AG10803 (cell line): ENCODE measurements at regions not wholly inside any gene's neighbourhood (a gene's known extent, or its start where the extent isn't known, plus 50 kb on each side); places are given as distances from the start of the nearest gene placed in this dataset.

Experiments
- DNase-seq: peaks from one replicate; pipeline ENCODE4 v3.0.0; 2010; ENCODE audit warnings: low read depth
- H3K4me3 ChIP-seq: 2 replicates; pipeline ENCODE4 v1.5.1; 2011; ENCODE audit warnings: mild to moderate bottlenecking, low read length, control low read depth
- TF ChIP-seq, protein P1 (sequence below): conservative IDR thresholded peaks from 2 replicates; pipeline ENCODE4 v1.5.1; 2011; ENCODE audit warnings: mild to moderate bottlenecking, low read length, control low read depth, inconsistent platforms

DNA sequence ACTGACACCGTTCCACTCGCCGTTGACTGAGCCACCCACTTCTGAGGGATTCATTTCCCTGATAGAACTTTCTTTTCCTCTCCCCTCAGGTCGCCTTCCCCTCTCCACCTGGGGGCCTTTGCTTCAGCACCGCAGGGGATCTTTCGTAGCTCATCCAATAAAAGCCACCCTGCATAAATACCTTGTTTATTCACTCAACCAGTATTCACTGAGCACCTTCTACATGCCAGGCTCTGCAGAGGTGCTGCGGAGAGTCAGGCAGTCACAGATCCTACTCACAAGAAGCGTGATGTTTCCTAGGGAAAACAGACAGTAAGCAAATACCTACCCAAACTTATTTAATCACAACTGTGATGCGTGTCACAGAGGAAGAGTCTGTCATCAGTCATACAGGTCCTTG lies 127.7 kb downstream of the TEX36 start:
- no peak for DNase-seq
- TF ChIP-seq, protein P1, sequence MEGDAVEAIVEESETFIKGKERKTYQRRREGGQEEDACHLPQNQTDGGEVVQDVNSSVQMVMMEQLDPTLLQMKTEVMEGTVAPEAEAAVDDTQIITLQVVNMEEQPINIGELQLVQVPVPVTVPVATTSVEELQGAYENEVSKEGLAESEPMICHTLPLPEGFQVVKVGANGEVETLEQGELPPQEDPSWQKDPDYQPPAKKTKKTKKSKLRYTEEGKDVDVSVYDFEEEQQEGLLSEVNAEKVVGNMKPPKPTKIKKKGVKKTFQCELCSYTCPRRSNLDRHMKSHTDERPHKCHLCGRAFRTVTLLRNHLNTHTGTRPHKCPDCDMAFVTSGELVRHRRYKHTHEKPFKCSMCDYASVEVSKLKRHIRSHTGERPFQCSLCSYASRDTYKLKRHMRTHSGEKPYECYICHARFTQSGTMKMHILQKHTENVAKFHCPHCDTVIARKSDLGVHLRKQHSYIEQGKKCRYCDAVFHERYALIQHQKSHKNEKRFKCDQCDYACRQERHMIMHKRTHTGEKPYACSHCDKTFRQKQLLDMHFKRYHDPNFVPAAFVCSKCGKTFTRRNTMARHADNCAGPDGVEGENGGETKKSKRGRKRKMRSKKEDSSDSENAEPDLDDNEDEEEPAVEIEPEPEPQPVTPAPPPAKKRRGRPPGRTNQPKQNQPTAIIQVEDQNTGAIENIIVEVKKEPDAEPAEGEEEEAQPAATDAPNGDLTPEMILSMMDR: no peak
- H3K4me3 ChIP-seq: no peak overlapping the region

DNA sequence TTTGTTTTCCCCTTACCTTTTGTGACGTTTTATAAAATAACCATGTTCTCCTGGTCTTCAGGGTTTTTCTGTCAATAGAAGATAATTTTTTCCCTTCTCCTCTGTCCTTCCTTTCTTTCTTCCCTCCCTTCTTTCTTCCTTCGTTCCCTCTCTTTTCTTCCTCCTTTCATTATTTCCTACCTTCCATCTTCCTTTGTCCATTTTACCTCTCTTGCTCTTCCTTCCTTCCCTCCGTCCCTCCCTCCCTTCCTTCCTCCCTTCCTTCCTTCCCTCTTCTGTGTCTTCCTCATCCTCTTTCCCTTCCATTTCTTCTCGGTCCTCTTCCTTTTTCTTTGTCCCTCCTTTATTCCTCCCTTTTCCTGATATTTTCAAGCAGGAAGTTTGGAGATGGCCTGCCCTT lies 128.2 kb downstream of the TEX36 start:
- no peak overlapping the region for H3K4me3 ChIP-seq
- TF ChIP-seq, protein P1: no peak
- DNase-seq: no peak

DNA sequence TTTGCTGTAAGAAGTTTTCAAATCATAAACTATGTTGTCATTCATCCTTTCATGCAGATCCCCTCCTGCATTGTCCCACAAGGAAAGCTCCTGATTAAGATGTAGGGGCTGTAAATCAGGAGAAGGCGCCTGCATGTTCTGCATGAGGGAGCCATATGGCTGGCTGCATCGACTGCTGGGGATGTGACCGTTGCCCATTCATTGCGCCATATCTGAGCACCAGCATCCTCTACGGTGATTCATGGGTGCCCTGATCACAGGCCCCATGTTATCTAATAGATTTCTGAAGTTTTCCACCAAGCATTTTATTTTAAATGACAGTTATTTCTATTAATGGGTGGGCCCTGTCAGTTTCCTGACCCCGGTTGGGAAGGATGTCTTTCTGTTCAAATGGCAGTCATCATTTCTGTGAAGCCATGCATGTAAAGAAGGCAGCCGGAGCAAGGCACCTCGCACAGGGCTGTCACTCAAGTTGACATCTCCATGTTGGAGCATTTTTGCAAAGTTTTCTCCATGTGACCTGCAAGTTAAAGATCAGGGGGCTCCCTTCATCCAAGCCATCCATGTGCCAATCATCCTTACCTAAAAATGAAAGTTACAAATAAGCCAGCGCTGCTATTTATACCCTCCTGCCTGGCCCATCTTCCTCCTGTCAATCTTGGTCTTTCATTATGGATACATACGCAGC lies 128.8 kb downstream of the TEX36 start:
- TF ChIP-seq, protein P1: no peak
- no peak overlapping the region for H3K4me3 ChIP-seq
- DNase-seq: no peak

DNA sequence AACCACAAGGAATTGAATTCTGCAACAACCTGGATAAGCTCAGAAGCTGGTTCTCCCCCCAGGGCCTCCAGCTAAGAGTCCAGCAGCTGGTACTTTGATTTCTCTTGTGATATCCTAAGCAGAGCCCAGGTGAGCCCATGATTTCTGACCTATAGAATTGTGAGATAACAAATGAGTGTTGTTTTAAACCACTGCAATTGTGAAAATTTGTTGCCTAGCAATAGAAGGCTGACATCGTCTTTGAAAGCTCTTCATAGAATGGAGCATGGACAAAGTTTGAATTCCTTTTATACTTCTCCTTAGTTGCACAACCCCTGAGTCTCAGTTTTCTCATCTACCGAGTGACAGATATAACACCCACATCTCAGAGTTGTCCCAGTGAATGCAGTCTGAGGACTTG lies 129.9 kb downstream of the TEX36 start:
- no peak for DNase-seq
- TF ChIP-seq, protein P1: no peak
- no peak overlapping the region for H3K4me3 ChIP-seq

DNA sequence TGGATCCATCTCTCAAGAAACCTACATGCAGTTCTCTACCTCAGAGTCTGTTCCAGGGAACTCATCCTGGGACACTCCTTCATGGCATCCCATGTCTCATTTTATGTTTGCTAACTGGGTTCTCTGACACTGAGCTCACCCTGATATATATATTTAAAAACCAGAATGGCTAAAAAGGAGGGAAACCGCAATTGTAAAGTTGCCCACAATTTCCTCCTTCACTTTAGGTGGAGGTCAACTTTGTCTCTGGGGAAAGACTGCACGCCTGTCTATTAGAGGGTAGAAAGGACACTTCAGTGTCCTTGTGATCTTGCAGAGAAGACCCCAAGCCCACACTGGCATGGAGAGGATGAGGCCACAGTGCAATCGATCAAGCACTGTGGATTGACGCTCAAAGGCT lies 131.7 kb downstream of the TEX36 start:
- TF ChIP-seq, protein P1: no peak
- DNase-seq: no peak
- H3K4me3 ChIP-seq: no peak overlapping the region

DNA sequence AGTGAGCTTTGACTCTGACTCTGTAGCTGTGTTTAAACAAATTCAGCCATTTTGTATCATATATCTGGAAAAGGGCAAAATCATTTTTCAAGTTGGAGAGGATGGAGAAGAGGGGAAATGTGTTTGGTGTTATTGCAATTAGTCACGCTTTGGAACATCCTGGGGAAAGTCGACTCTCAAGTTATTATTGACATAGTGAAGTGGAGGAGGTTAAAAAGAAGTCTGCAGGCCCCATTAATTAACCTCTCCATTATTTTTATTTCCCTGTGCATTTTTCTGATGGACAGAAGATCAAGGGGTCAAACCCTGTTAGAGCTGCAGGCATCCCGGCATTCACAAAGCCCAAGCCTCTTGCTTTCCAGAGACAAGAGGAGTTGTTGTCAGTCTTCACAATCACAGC lies 132.6 kb downstream of the TEX36 start:
- no peak overlapping the region for H3K4me3 ChIP-seq
- TF ChIP-seq, protein P1: no peak
- DNase-seq: no peak

DNA sequence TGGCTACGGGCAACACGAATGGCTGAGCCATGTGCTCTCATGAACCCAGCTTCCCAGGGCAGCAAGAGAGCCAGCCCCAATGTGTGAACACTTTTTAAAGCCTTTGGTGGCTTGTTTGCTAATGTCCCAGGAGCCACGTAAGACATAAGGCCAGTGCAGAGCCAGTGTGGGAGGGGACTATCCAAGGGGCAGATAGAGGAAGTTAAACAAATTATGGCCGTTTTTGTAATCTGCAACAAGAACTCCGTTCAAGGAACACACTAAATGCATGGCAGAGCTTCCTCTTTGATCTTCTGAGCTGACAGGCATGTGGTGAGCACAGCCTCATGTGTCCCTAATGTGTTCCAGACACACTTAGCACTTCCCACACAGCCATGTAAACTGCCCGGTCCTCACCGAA lies 133.3 kb downstream of the TEX36 start:
- DNase-seq: no peak
- TF ChIP-seq, protein P1: no peak

More for the DNA sequence above, 133.3 kb downstream of the TEX36 start:
- no peak overlapping the region for H3K4me3 ChIP-seq
